Upper lobe of right lung (tissue), 1 donor: ENCODE measurements at regions not wholly inside any gene's neighbourhood (a gene's known extent, or its start where the extent isn't known, plus 50 kb on each side); places are given as distances from the start of the nearest gene placed in this dataset.

Experiments used
- ATAC-seq: fragments of 200-7000 bp; cut with Tn5 transposase; one replicate; pipeline ENCODE4 v1.9.1; 2020; ENCODE audit warnings: mild to moderate bottlenecking, moderate library complexity
- DNase-seq: peaks from one replicate; pipeline ENCODE4 v3.0.0-alpha.2; 2020
- H3K27ac ChIP-seq: fragments of 200-600 bp; one replicate; pipeline ENCODE4 v1.8.0; 2022
- H3K27me3 ChIP-seq: fragments of 200-600 bp; one replicate; pipeline ENCODE4 v1.8.0; 2022; ENCODE audit warnings: mild to moderate bottlenecking
- H3K36me3 ChIP-seq: fragments of 200-600 bp; one replicate; pipeline ENCODE4 v1.8.0; 2022
- H3K4me1 ChIP-seq: fragments of 200-600 bp; one replicate; pipeline ENCODE4 v1.8.0; 2022
- H3K4me3 ChIP-seq: fragments of 200-600 bp; one replicate; pipeline ENCODE4 v1.8.0; 2022; ENCODE audit warnings: mild to moderate bottlenecking
- H3K9me3 ChIP-seq: fragments of 200-600 bp; one replicate; pipeline ENCODE4 v1.8.0; 2022
- CTCF ChIP-seq: fragments of 200-600 bp; IDR thresholded peaks from one replicate; pipeline ENCODE4 v1.8.0; 2022; ENCODE audit warnings: antibody characterized with exemption
- intact Hi-C: fragments of 100-400 bp; cut with DNase I; formaldehyde crosslinking; loops from one replicate; pipeline ENCODE4 v1.11.0; 2022
- donor health status: DM: no; HTN: yes; CAD: no; lungs with severe emphysema.

GRCh38 chr2:143965493-143966164 is 554.3 kb downstream of the ZEB2 start:
- Histone ChIP-seq H3K36me3 (no peaks in the 10 kb centered on the region), H3K4me3 (no peak overlapping the region), H3K27me3 (no peaks in the 10 kb centered on the region), H3K27ac (no peak overlapping the region), H3K4me1 (no peaks in the 10 kb centered on the region), H3K9me3 (no peaks in the 10 kb centered on the region)
- TF ChIP-seq CTCF: no peak
- no peak for DNase-seq
- no peak for ATAC-seq
- intact Hi-C loops: no loop called here

GRCh38 chr2:143964891-143965290 is 555.0 kb downstream of the ZEB2 start:
- H3K9me3 ChIP-seq: no peaks in the 10 kb centered on the region
- no peak for TF ChIP-seq CTCF
- intact Hi-C loops: no loop called here
- no peaks in the 10 kb centered on the region for H3K4me1 ChIP-seq
- no peak overlapping the region for H3K27ac ChIP-seq
- DNase-seq (no peak), ATAC-seq (no peak)
- H3K4me3 ChIP-seq: no peak overlapping the region
- H3K27me3 ChIP-seq: no peaks in the 10 kb centered on the region
- no peaks in the 10 kb centered on the region for H3K36me3 ChIP-seq

- intact Hi-C loops: no loop called here
- H3K27me3 ChIP-seq: no peaks in the 10 kb centered on the region
- ATAC-seq (no peak), DNase-seq (no peak)
- H3K4me1 ChIP-seq: no peaks in the 10 kb centered on the region
- H3K9me3 ChIP-seq: no peaks in the 10 kb centered on the region
- no peak overlapping the region for H3K4me3 ChIP-seq
- H3K36me3 ChIP-seq: no peaks in the 10 kb centered on the region
- no peak for TF ChIP-seq CTCF
- no peak overlapping the region for H3K27ac ChIP-seq
These were observed 559.7 kb downstream of the ZEB2 start for GRCh38 chr2:143960177-143960576.

GRCh38 chr2:143957321-143957720 is 562.6 kb downstream of the ZEB2 start:
- Histone ChIP-seq H3K4me1 (no peaks in the 10 kb centered on the region), H3K4me3 (no peak overlapping the region), H3K27ac (no peak overlapping the region), H3K9me3 (no peaks in the 10 kb centered on the region), H3K36me3 (no peaks in the 10 kb centered on the region), H3K27me3 (no peaks in the 10 kb centered on the region)
- intact Hi-C loops: no loop called here
- ATAC-seq (no peak), DNase-seq (no peak)
- TF ChIP-seq CTCF: no peak

- ATAC-seq (no peak), DNase-seq (no peak)
- intact Hi-C loops: no loop called here
These were observed 564.4 kb downstream of the ZEB2 start for GRCh38 chr2:143955401-143956065.

More at GRCh38 chr2:143955401-143956065, 564.4 kb downstream of the ZEB2 start:
- H3K4me3 ChIP-seq: no peak overlapping the region
- no peaks in the 10 kb centered on the region for H3K36me3 ChIP-seq
- H3K9me3 ChIP-seq: no peaks in the 10 kb centered on the region
- no peaks in the 10 kb centered on the region for H3K4me1 ChIP-seq
- H3K27ac ChIP-seq: no peak overlapping the region
- no peaks in the 10 kb centered on the region for H3K27me3 ChIP-seq
- no peak for TF ChIP-seq CTCF
